HepG2 (cell line): ENCODE measurements at regions not wholly inside any gene's neighbourhood (a gene's known extent, or its start where the extent isn't known, plus 50 kb on each side); places are given as distances from the start of the nearest gene placed in this dataset.

Source experiments
- ATAC-seq: fragments of 200-7000 bp; cut with Tn5 transposase; 3 replicates; pipeline ENCODE4 v1.9.1; 2020; ENCODE audit warnings: mild to moderate bottlenecking, moderate library complexity
- BruUV-seq: library from RNA; stranded (reverse); fragments of 400-500 nt; replicated peaks from 2 replicates; lab custom pipeline; 2021; lab: Mats Ljungman, UMichigan
- CTCF ChIA-PET: fragments of 300-600 bp; formaldehyde crosslinking; extraction: SDS; loops from one replicate; lab custom pipeline; 2021; ENCODE audit warnings: low total read pairs, inconsistent platforms, low intra/inter-chr PET ratio; lab: Yijun Ruan, JAX
- POLR2A ChIA-PET: fragments of 350-600 bp; sonication (Branson Sonifier 250); formaldehyde crosslinking; loops from one replicate; lab custom pipeline; 2020; ENCODE audit warnings: antibody characterized with exemption, inconsistent platforms; lab: Yijun Ruan, JAX
- DNase-seq: peaks from one replicate; pipeline ENCODE4 v3.0.0-alpha.2; 2015; ENCODE audit warnings: low spot score
- FAIRE-seq: peaks from 3 replicates; lab custom pipeline; 2011; peaks lifted over from hg19 to GRCh38; lab: Jason Lieb, UNC
- H2AFZ ChIP-seq: one replicate; pipeline ENCODE4 v1.6.1; 2011; ENCODE audit warnings: low read length, inconsistent platforms
- H3K27ac ChIP-seq: fragments of 300-600 bp; 3 replicates; pipeline ENCODE4 v1.8.0; 2011; ENCODE audit warnings: mixed run types, mild to moderate bottlenecking, mixed read lengths, low read length, inconsistent platforms; ENCODE audit not compliant: insufficient read depth; ENCODE audit errors: extremely low read length
- H3K27me3 ChIP-seq, 2 experiments: fragments of 200-600 bp in 1 of 2; 2 replicates in 1 of 2; 3 replicates in 1 of 2; pipeline versions ENCODE4 v1.6.0 to v1.8.0; 2011; ENCODE audit warnings: low read length in 2 of 2, mild to moderate bottlenecking in 2 of 2, moderate library complexity in 2 of 2, inconsistent platforms in 1 of 2; ENCODE audit not compliant: insufficient read depth in 2 of 2, control insufficient read depth in 1 of 2
- H3K36me3 ChIP-seq, 2 experiments: fragments of 200-600 bp in 1 of 2; replicated peaks in 1 of 2; 2 replicates in 1 of 2; 3 replicates in 1 of 2; pipeline versions ENCODE4 v1.5.1 to v1.8.0; 2011; ENCODE audit warnings: low read length in 2 of 2, inconsistent platforms in 1 of 2; ENCODE audit not compliant: insufficient read depth in 2 of 2, control insufficient read depth in 1 of 2
- H3K4me1 ChIP-seq: 2 replicates; pipeline ENCODE4 v1.5.1; 2012; ENCODE audit warnings: low read length, inconsistent platforms; ENCODE audit not compliant: insufficient read depth
- H3K4me2 ChIP-seq: 2 replicates; pipeline ENCODE4 v1.6.0; 2011; ENCODE audit warnings: low read depth, low read length, inconsistent platforms
- H3K4me3 ChIP-seq, 3 experiments: fragments of 200-600 bp in 1 of 3; sonication (generic), shearing (Covaris generic) in 1 of 3; replicated peaks in 1 of 3; 2 replicates each; pipeline ENCODE4 v1.5.1; 2011 to 2016; ENCODE audit warnings: low read length in 3 of 3, inconsistent platforms in 2 of 3, low read depth in 2 of 3, mild to moderate bottlenecking in 2 of 3, control low read depth in 1 of 3, mixed read lengths in 1 of 3; ENCODE audit not compliant: insufficient read depth in 1 of 3
- H3K79me2 ChIP-seq: one replicate; pipeline ENCODE4 v1.6.1; 2011; ENCODE audit warnings: low read length, inconsistent platforms; ENCODE audit not compliant: insufficient read depth
- H3K9ac ChIP-seq: 2 replicates; pipeline ENCODE4 v1.6.0; 2011; ENCODE audit warnings: mild to moderate bottlenecking, low read depth, low read length, inconsistent platforms; ENCODE audit not compliant: insufficient read depth
- H3K9me3 ChIP-seq: 2 replicates; pipeline ENCODE4 v1.5.1; 2012; ENCODE audit warnings: mild to moderate bottlenecking, low read length
- H4K20me1 ChIP-seq: 2 replicates; pipeline ENCODE4 v1.6.0; 2011; ENCODE audit warnings: inconsistent platforms, mild to moderate bottlenecking, low read length, moderate library complexity; ENCODE audit not compliant: insufficient read depth
- ARID2 ChIP-seq: sonication (generic); formaldehyde crosslinking; IDR thresholded peaks from 2 replicates; pipeline ENCODE4 v1.8.1; 2022; ENCODE audit warnings: mild to moderate bottlenecking, missing genetic modification reagents, borderline replicate concordance
- CCDC6 ChIP-seq: sonication (generic); formaldehyde crosslinking; IDR thresholded peaks from 2 replicates; pipeline ENCODE4 v1.8.1; 2022; ENCODE audit warnings: mild to moderate bottlenecking, missing genetic modification reagents, moderate library complexity
- FOSL2 ChIP-seq: sonication (generic); formaldehyde crosslinking; IDR thresholded peaks from 2 replicates; pipeline ENCODE4 v1.4.0; 2020; ENCODE audit warnings: missing genetic modification reagents
- HES4 ChIP-seq: sonication (generic); formaldehyde crosslinking; IDR thresholded peaks from 2 replicates; pipeline ENCODE4 v1.9.0; 2021; ENCODE audit warnings: mild to moderate bottlenecking, missing genetic modification reagents, borderline replicate concordance
- KLF12 ChIP-seq: sonication (generic); formaldehyde crosslinking; IDR thresholded peaks from 2 replicates; pipeline ENCODE4 v1.4.0; 2020; ENCODE audit warnings: missing genetic modification reagents, borderline replicate concordance
- MAF1 ChIP-seq: sonication (generic); formaldehyde crosslinking; IDR thresholded peaks from 2 replicates; pipeline ENCODE4 v1.5.0; 2020; ENCODE audit warnings: missing genetic modification reagents, borderline replicate concordance
- MTF2 ChIP-seq: sonication (generic); formaldehyde crosslinking; IDR thresholded peaks from 2 replicates; pipeline ENCODE4 v1.5.0; 2020; ENCODE audit warnings: missing genetic modification reagents, borderline replicate concordance
- RAD51 ChIP-seq: fragments of 450-650 bp; IDR thresholded peaks from 2 replicates; pipeline ENCODE4 v1.6.1; 2016; ENCODE audit warnings: borderline replicate concordance
- RELA ChIP-seq: sonication (generic); formaldehyde crosslinking; IDR thresholded peaks from 2 replicates; pipeline ENCODE4 v1.4.0; 2020; ENCODE audit warnings: missing genetic modification reagents
- SAP130 ChIP-seq: IDR thresholded peaks from 2 replicates; pipeline ENCODE4 v1.6.1; 2016; ENCODE audit warnings: low read depth
- TBX2 ChIP-seq: sonication (generic); formaldehyde crosslinking; IDR thresholded peaks from 2 replicates; pipeline ENCODE4 v1.5.0; 2020; ENCODE audit warnings: missing genetic modification reagents, mild to moderate bottlenecking, borderline replicate concordance
- ZBTB38 ChIP-seq: sonication (generic); formaldehyde crosslinking; IDR thresholded peaks from 2 replicates; pipeline ENCODE4 v1.5.1; 2020; ENCODE audit warnings: mild to moderate bottlenecking, missing genetic modification reagents
- ZNF678 ChIP-seq: sonication (generic); formaldehyde crosslinking; IDR thresholded peaks from 2 replicates; pipeline ENCODE4 v1.4.0; 2020; ENCODE audit warnings: mild to moderate bottlenecking, missing genetic modification reagents
- ZNF737 ChIP-seq: sonication (generic); formaldehyde crosslinking; IDR thresholded peaks from 2 replicates; pipeline ENCODE4 v1.5.0; 2020; ENCODE audit warnings: missing genetic modification reagents, mild to moderate bottlenecking, borderline replicate concordance
- ZNF773 ChIP-seq: sonication (generic); formaldehyde crosslinking; IDR thresholded peaks from 2 replicates; pipeline ENCODE4 v1.4.0; 2020; ENCODE audit warnings: missing genetic modification reagents, borderline replicate concordance
- ZNF792 ChIP-seq: IDR thresholded peaks from 2 replicates; pipeline ENCODE4 v1.6.1; 2016
- WGBS: methylation state at CpG from one replicate; pipeline ENCODE4 v1.1.6; 2017; ENCODE audit warnings: low lambda C conversion rate; 5-methylcytosine and 5-hydroxymethylcytosine counted together
- in situ Hi-C: cut with HindIII; loops from 2 replicates; pipeline ENCODE4 v1.10.0; 2017; ENCODE audit warnings: low pct_unique_long_range_greater_than_20kb; ENCODE audit not compliant: extremely low pct_ligation_motif_present
- intact Hi-C: fragments of 100-400 bp; cut with micrococcal nuclease; formaldehyde crosslinking; loops from one replicate; pipeline ENCODE4 v1.10.0; 2022; ENCODE audit not compliant: unreplicated experiment
- TF ChIP-seq, protein P1 (sequence below): sonication (generic); formaldehyde crosslinking; IDR thresholded peaks from 2 replicates; pipeline ENCODE4 v1.4.0; 2020; ENCODE audit warnings: missing genetic modification reagents
- TF ChIP-seq, protein P2 (sequence below): sonication (generic); formaldehyde crosslinking; IDR thresholded peaks from 2 replicates; pipeline ENCODE4 v1.8.0; 2022; ENCODE audit warnings: missing genetic modification reagents, mild to moderate bottlenecking, borderline replicate concordance
- TF ChIP-seq, protein P3 (sequence below), 2 experiments: sonication (generic) in 1 of 2; formaldehyde crosslinking in 1 of 2; IDR thresholded peaks; 2 replicates each; pipeline versions ENCODE4 v1.4.0 to v1.6.1; 2018 to 2020; ENCODE audit warnings: missing genetic modification reagents in 2 of 2, borderline replicate concordance in 1 of 2, low read depth in 1 of 2, mild to moderate bottlenecking in 1 of 2, missing biosample characterization in 1 of 2
- TF ChIP-seq, protein P4 (sequence below): sonication (generic); formaldehyde crosslinking; IDR thresholded peaks from 2 replicates; pipeline ENCODE4 v1.4.0; 2020; ENCODE audit warnings: missing genetic modification reagents

DNA sequence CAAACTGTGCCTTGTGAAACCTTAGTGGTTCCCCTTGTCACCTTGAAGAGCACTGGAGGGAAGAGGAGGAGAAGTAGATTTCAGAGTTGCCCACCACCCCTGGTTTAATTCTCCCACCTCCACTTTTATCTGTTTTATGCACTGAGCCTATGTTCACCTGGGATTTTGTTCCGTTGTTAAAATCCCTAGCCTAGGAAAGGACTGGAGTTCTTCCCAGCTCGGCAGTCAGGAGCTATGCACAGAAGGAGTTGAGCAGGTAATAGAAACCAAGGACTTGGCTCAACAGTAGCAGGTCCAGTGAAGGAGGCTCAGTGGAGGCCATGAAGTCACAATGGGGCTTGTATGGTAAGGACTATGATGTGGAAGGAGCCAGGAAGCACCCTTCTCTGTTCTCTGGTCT, 182.4 kb upstream of the ADRA1D start:
- Histone ChIP-seq H3K36me3 (no peaks in the 10 kb centered on the region), H2AFZ (no peak overlapping the region), H3K4me3 (no peak overlapping the region), H3K27ac (no peak overlapping the region), H3K9ac (no peak overlapping the region), H4K20me1 (no peaks in the 10 kb centered on the region), H3K79me2 (no peaks in the 10 kb centered on the region), H3K27me3 (peaks cover 3 to 19% of the 10 kb centered on the region in 2 experiments; a peak in 3 of 5 replicates), H3K4me1 (no peaks in the 10 kb centered on the region), H3K9me3 (no peaks in the 10 kb centered on the region), H3K4me2 (no peak overlapping the region)
- DNase-seq (no peak), FAIRE-seq (no peak), ATAC-seq (no peak)
- in situ Hi-C loops (no loop called here), intact Hi-C loops (no loop called here)
- TF ChIP-seq, protein P1, sequence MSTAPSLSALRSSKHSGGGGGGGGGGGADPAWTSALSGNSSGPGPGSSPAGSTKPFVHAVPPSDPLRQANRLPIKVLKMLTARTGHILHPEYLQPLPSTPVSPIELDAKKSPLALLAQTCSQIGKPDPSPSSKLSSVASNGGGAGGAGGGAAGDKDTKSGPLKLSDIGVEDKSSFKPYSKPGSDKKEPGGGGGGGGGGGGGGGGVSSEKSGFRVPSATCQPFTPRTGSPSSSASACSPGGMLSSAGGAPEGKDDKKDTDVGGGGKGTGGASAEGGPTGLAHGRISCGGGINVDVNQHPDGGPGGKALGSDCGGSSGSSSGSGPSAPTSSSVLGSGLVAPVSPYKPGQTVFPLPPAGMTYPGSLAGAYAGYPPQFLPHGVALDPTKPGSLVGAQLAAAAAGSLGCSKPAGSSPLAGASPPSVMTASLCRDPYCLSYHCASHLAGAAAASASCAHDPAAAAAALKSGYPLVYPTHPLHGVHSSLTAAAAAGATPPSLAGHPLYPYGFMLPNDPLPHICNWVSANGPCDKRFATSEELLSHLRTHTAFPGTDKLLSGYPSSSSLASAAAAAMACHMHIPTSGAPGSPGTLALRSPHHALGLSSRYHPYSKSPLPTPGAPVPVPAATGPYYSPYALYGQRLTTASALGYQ (CRISPR knock-in tag) = no peak
- TF ChIP-seq ZNF737 (CRISPR knock-in tag) (no peak), RELA (CRISPR knock-in tag) (no peak), CCDC6 (CRISPR knock-in tag) (no peak), ARID2 (no peak), MAF1 (no peak), KLF12 (CRISPR knock-in tag) (no peak), RAD51 (no peak), MTF2 (CRISPR knock-in tag) (no peak), ZNF773 (CRISPR knock-in tag) (no peak), SAP130 (CRISPR knock-in tag) (no peak), ZNF792 (CRISPR knock-in tag) (no peak), ZBTB38 (CRISPR knock-in tag) (no peak), ZNF678 (CRISPR knock-in tag) (no peak), HES4 (CRISPR knock-in tag) (no peak), FOSL2 (CRISPR knock-in tag) (no peak), TBX2 (CRISPR knock-in tag) (no peak)
- TF ChIP-seq, protein P2, sequence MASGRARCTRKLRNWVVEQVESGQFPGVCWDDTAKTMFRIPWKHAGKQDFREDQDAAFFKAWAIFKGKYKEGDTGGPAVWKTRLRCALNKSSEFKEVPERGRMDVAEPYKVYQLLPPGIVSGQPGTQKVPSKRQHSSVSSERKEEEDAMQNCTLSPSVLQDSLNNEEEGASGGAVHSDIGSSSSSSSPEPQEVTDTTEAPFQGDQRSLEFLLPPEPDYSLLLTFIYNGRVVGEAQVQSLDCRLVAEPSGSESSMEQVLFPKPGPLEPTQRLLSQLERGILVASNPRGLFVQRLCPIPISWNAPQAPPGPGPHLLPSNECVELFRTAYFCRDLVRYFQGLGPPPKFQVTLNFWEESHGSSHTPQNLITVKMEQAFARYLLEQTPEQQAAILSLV (CRISPR knock-in tag) = no peak
- TF ChIP-seq, protein P3, sequence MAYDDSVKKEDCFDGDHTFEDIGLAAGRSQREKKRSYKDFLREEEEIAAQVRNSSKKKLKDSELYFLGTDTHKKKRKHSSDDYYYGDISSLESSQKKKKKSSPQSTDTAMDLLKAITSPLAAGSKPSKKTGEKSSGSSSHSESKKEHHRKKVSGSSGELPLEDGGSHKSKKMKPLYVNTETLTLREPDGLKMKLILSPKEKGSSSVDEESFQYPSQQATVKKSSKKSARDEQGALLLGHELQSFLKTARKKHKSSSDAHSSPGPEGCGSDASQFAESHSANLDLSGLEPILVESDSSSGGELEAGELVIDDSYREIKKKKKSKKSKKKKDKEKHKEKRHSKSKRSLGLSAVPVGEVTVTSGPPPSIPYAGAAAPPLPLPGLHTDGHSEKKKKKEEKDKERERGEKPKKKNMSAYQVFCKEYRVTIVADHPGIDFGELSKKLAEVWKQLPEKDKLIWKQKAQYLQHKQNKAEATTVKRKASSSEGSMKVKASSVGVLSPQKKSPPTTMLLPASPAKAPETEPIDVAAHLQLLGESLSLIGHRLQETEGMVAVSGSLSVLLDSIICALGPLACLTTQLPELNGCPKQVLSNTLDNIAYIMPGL (CRISPR knock-in tag; IDR thresholded peaks at IDR 0.05; ENCODE audit: borderline replicate concordance in 1 of 2, low read depth in 1 of 2) = no peak
- TF ChIP-seq, protein P4, sequence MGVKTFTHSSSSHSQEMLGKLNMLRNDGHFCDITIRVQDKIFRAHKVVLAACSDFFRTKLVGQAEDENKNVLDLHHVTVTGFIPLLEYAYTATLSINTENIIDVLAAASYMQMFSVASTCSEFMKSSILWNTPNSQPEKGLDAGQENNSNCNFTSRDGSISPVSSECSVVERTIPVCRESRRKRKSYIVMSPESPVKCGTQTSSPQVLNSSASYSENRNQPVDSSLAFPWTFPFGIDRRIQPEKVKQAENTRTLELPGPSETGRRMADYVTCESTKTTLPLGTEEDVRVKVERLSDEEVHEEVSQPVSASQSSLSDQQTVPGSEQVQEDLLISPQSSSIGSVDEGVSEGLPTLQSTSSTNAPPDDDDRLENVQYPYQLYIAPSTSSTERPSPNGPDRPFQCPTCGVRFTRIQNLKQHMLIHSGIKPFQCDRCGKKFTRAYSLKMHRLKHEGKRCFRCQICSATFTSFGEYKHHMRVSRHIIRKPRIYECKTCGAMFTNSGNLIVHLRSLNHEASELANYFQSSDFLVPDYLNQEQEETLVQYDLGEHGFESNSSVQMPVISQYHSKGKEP (CRISPR knock-in tag) = no peak
- no TSS peak for BruUV-seq
- POLR2A ChIA-PET = no interaction called here
- 25% methylated on average over 2 of the region's 2 CpGs for WGBS
- CTCF ChIA-PET = no interaction called here
